ENCODE measurements at regions not wholly inside any gene's neighbourhood (a gene's known extent, or its start where the extent isn't known, plus 50 kb on each side); places are given as distances from the start of the nearest gene placed in this dataset.
A peak's percentile ranks its signal among the peaks of the same experiment; 100 is the strongest.
"Not testable (repeated sequence)": the region's sequence is repeated elsewhere in the genome, so short reads cannot be mapped to it uniquely, and the experiment has no call there.

- H3K36me3 ChIP-seq, result no peaks in the 10 kb centered on the region
- no peaks in the 10 kb centered on the region for H3K4me1 ChIP-seq
- TF ChIP-seq EP300 (IDR thresholded peaks at IDR 0.05) (no peak), POLR2A (IDR thresholded peaks at IDR 0.05) (no peak), CTCF (IDR thresholded peaks at IDR 0.05) (no peak), POLR2AphosphoS5 (IDR thresholded peaks at IDR 0.05) (no peak)
- DNase-seq, result peak in 1 of 2 donors; percentile 20
- intact Hi-C loops (cut with DNase I; ENCODE audit: low total_unique reads), result no loop called here
- H3K27ac ChIP-seq, result no peak overlapping the region
- H3K9me3 ChIP-seq, result no peaks in the 10 kb centered on the region
- whole genome bisulfite sequencing, 5 donors, result 56 to 60% (median 59%) methylated on average over 4 of the region's 4 CpGs
- H3K4me3 ChIP-seq, result no peak overlapping the region
- no peaks in the 10 kb centered on the region for H3K27me3 ChIP-seq
Measured at GRCh38 chr9:103225702-103226646, 230.8 kb downstream of the CYLC2 start.

DNA sequence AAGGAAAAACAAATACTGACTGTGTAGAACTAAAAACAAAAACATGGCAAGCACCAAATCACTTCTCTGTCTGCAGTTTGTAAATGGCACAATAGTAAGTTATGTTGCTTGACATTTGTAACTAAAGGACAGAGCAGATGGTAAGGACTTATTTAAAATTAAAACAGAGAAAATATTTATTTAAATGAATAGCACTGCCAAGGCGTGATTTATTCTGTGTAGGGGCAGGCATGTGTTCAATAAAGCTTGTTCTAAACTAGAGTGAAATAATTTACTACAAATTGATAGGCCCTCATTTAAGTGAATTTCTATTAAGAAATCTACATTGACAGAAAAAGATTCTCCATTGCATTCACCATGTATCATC lies 231.5 kb downstream of the CYLC2 start:
- Histone ChIP-seq H3K9me3 (no peaks in the 10 kb centered on the region), H3K27ac (no peak overlapping the region), H3K27me3 (no peaks in the 10 kb centered on the region), H3K4me1 (no peaks in the 10 kb centered on the region), H3K4me3 (no peak overlapping the region), H3K36me3 (no peaks in the 10 kb centered on the region)
- intact Hi-C loops (cut with DNase I; ENCODE audit: low total_unique reads), result no loop called here
- no peak for DNase-seq
- 63 to 85% (median 73%) methylated on average over 1 of the region's 1 CpG for WGBS, 5 donors
- TF ChIP-seq CTCF (IDR thresholded peaks at IDR 0.05) (no peak), POLR2A (IDR thresholded peaks at IDR 0.05) (no peak), POLR2AphosphoS5 (IDR thresholded peaks at IDR 0.05) (no peak), EP300 (IDR thresholded peaks at IDR 0.05) (no peak)

GRCh38 chr9:103237571-103238109 lies 242.5 kb downstream of the CYLC2 start:
- H3K27ac ChIP-seq; H3K4me3 ChIP-seq; H3K4me1 ChIP-seq; intact Hi-C loops (cut with DNase I; ENCODE audit: low total_unique reads); H3K27me3 ChIP-seq; H3K36me3 ChIP-seq; H3K9me3 ChIP-seq; DNase-seq: not testable (repeated sequence)
- 77 to 88% (median 81%) methylated on average over 19 to 24 of the region's 24 CpGs for WGBS, 5 donors

DNA sequence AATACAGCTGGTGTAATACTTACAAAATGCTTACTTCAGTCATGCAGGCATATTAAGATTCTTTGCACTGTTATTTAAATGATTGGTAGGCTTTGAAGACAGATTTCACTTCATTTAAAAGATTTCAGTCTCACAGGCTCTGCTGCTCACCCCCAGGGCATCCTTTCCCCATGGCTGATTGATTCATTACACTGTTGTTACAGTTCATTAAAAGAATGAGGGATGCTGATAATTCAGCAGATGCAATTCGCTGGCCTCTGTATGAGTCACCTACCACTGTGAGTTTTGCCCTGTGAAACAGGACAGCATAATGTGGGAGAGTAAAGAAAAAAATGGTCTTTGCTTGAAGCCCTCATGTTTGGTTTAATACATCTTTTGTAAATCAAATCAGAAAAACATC lies 246.9 kb downstream of the CYLC2 start:
- intact Hi-C loops (cut with DNase I; ENCODE audit: low total_unique reads), result no loop called here
- no peak for DNase-seq
- no peaks in the 10 kb centered on the region for H3K27me3 ChIP-seq
- H3K4me3 ChIP-seq, result no peak overlapping the region
- no peaks in the 10 kb centered on the region for H3K36me3 ChIP-seq
- 41 to 66% (median 65%) methylated on average over 1 of the region's 1 CpG for WGBS, 5 donors
- no peak overlapping the region for H3K27ac ChIP-seq
- TF ChIP-seq EP300 (IDR thresholded peaks at IDR 0.05) (no peak), CTCF (IDR thresholded peaks at IDR 0.05) (no peak)
- peaks cover 0 to 4% (median 0%) of the 10 kb centered on the region in 4 donors for H3K9me3 ChIP-seq
- H3K4me1 ChIP-seq, result no peaks in the 10 kb centered on the region

DNA sequence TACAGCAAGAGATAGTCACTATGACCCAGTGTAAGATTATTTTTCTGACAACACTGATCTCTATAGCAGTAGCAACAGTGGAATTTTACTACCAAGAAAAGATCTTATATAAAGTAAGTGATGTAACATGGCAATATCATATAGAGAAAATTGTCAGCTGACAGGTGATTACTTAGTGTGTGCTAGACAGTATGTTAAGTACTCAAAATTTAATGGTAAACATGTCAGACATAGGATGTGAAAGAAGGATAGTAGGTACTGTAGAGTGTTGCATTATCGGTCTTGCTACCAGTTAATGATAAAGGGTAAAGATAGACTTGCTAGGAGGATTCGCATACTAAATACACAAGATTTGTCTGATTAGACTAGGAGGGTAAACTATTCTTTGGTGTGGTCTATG lies 247.4 kb downstream of the CYLC2 start:
- Histone ChIP-seq H3K27ac (no peak overlapping the region), H3K9me3 (peaks cover 0 to 3% (median 0%) of the 10 kb centered on the region in 4 donors), H3K4me1 (no peaks in the 10 kb centered on the region), H3K4me3 (no peak overlapping the region), H3K36me3 (no peaks in the 10 kb centered on the region), H3K27me3 (no peaks in the 10 kb centered on the region)
- no peak for DNase-seq
- TF ChIP-seq POLR2A (IDR thresholded peaks at IDR 0.05) (no peak), EP300 (IDR thresholded peaks at IDR 0.05) (no peak), POLR2AphosphoS5 (IDR thresholded peaks at IDR 0.05) (no peak), CTCF (IDR thresholded peaks at IDR 0.05) (no peak)
- WGBS, 5 donors, result 58 to 76% (median 66%) methylated on average over 2 of the region's 2 CpGs
- intact Hi-C loops (cut with DNase I; ENCODE audit: low total_unique reads), result no loop called here

Measured in stomach (tissue), 8 donors.